ENCODE measurements at regions not wholly inside any gene's neighbourhood (a gene's known extent, or its start where the extent isn't known, plus 50 kb on each side); places are given as distances from the start of the nearest gene placed in this dataset.
"Not testable (repeated sequence)": the region's sequence is repeated elsewhere in the genome, so short reads cannot be mapped to it uniquely, and the experiment has no call there.

- H3K36me3 ChIP-seq (ENCODE audit: insufficient read depth, low read depth, low read length): no peaks in the 10 kb centered on the region
- H3K9ac ChIP-seq (ENCODE audit: low read depth, low read length): no peak overlapping the region
- H3K4me3 ChIP-seq (ENCODE audit: low read length): no peak overlapping the region
- no peaks in the 10 kb centered on the region for H3K9me3 ChIP-seq (ENCODE audit: insufficient read depth, low read depth, low read length)
- no peaks in the 10 kb centered on the region for H3K27me3 ChIP-seq (ENCODE audit: insufficient read depth, low read length)
- H3K27ac ChIP-seq (ENCODE audit: low read length): no peak overlapping the region
- peaks cover 4% of the 10 kb centered on the region; the same call in 1 of the 2 replicates for H3K4me1 ChIP-seq (ENCODE audit: insufficient read depth, low read length)
Observed at GRCh38 chr20:54995553-54995952, 520.2 kb downstream of the DOK5 start.

GRCh38 chr20:54995011-54995410, 519.6 kb downstream of the DOK5 start:
- Histone ChIP-seq H3K9me3 (ENCODE audit: insufficient read depth, low read depth, low read length) (no peaks in the 10 kb centered on the region), H3K27ac (ENCODE audit: low read length) (no peak overlapping the region), H3K36me3 (ENCODE audit: insufficient read depth, low read depth, low read length) (no peaks in the 10 kb centered on the region), H3K9ac (ENCODE audit: low read depth, low read length) (no peak overlapping the region), H3K4me1 (ENCODE audit: insufficient read depth, low read length) (peaks cover 4% of the 10 kb centered on the region; the same call in 1 of the 2 replicates), H3K4me3 (ENCODE audit: low read length) (no peak overlapping the region), H3K27me3 (ENCODE audit: insufficient read depth, low read length) (no peaks in the 10 kb centered on the region)

GRCh38 chr20:54985091-54985490, 509.7 kb downstream of the DOK5 start:
- Histone ChIP-seq H3K27me3 (ENCODE audit: insufficient read depth, low read length) (no peaks in the 10 kb centered on the region), H3K9ac (ENCODE audit: low read depth, low read length) (no peak overlapping the region), H3K4me1 (ENCODE audit: insufficient read depth, low read length) (no peaks in the 10 kb centered on the region; the same call in 1 of the 2 replicates), H3K9me3 (ENCODE audit: insufficient read depth, low read depth, low read length) (no peaks in the 10 kb centered on the region), H3K27ac (ENCODE audit: low read length) (no peak overlapping the region), H3K4me3 (ENCODE audit: low read length) (no peak overlapping the region), H3K36me3 (ENCODE audit: insufficient read depth, low read depth, low read length) (no peaks in the 10 kb centered on the region)

GRCh38 chr20:54984104-54984448, 508.7 kb downstream of the DOK5 start:
- Histone ChIP-seq H3K27ac (ENCODE audit: low read length) (no peak overlapping the region), H3K4me1 (ENCODE audit: insufficient read depth, low read length) (no peaks in the 10 kb centered on the region; the same call in 1 of the 2 replicates), H3K9ac (ENCODE audit: low read depth, low read length) (no peak overlapping the region), H3K27me3 (ENCODE audit: insufficient read depth, low read length) (no peaks in the 10 kb centered on the region), H3K36me3 (ENCODE audit: insufficient read depth, low read depth, low read length) (no peaks in the 10 kb centered on the region), H3K9me3 (ENCODE audit: insufficient read depth, low read depth, low read length) (no peaks in the 10 kb centered on the region), H3K4me3 (ENCODE audit: low read length) (no peak overlapping the region)

- not testable (repeated sequence) for H3K27ac ChIP-seq (ENCODE audit: low read length); H3K36me3 ChIP-seq (ENCODE audit: insufficient read depth, low read depth, low read length); H3K4me3 ChIP-seq (ENCODE audit: low read length); H3K27me3 ChIP-seq (ENCODE audit: insufficient read depth, low read length); H3K9me3 ChIP-seq (ENCODE audit: insufficient read depth, low read depth, low read length); H3K9ac ChIP-seq (ENCODE audit: low read depth, low read length); H3K4me1 ChIP-seq (ENCODE audit: insufficient read depth, low read length)
Observed at GRCh38 chr20:54983394-54984103, 508.2 kb downstream of the DOK5 start.

GRCh38 chr20:54981175-54981574, 505.8 kb downstream of the DOK5 start:
- no peaks in the 10 kb centered on the region for H3K9me3 ChIP-seq (ENCODE audit: insufficient read depth, low read depth, low read length)
- no peak overlapping the region for H3K4me3 ChIP-seq (ENCODE audit: low read length)
- no peak overlapping the region for H3K9ac ChIP-seq (ENCODE audit: low read depth, low read length)
- no peaks in the 10 kb centered on the region; the same call in 1 of the 2 replicates for H3K4me1 ChIP-seq (ENCODE audit: insufficient read depth, low read length)
- no peaks in the 10 kb centered on the region for H3K27me3 ChIP-seq (ENCODE audit: insufficient read depth, low read length)
- H3K27ac ChIP-seq (ENCODE audit: low read length): no peak overlapping the region
- H3K36me3 ChIP-seq (ENCODE audit: insufficient read depth, low read depth, low read length): no peaks in the 10 kb centered on the region

- H3K27me3 ChIP-seq (ENCODE audit: insufficient read depth, low read length): no peaks in the 10 kb centered on the region
- no peak overlapping the region for H3K4me3 ChIP-seq (ENCODE audit: low read length)
- H3K4me1 ChIP-seq (ENCODE audit: insufficient read depth, low read length): no peaks in the 10 kb centered on the region; the same call in 1 of the 2 replicates
- no peaks in the 10 kb centered on the region for H3K36me3 ChIP-seq (ENCODE audit: insufficient read depth, low read depth, low read length)
- H3K9me3 ChIP-seq (ENCODE audit: insufficient read depth, low read depth, low read length): no peaks in the 10 kb centered on the region
- H3K27ac ChIP-seq (ENCODE audit: low read length): no peak overlapping the region
- H3K9ac ChIP-seq (ENCODE audit: low read depth, low read length): no peak overlapping the region
Observed at GRCh38 chr20:54980103-54980960, 504.9 kb downstream of the DOK5 start.

- Histone ChIP-seq H3K27ac (ENCODE audit: low read length) (no peak overlapping the region), H3K4me1 (ENCODE audit: insufficient read depth, low read length) (no peaks in the 10 kb centered on the region), H3K4me3 (ENCODE audit: low read length) (no peak overlapping the region), H3K27me3 (ENCODE audit: insufficient read depth, low read length) (no peaks in the 10 kb centered on the region), H3K9me3 (ENCODE audit: insufficient read depth, low read depth, low read length) (no peaks in the 10 kb centered on the region), H3K9ac (ENCODE audit: low read depth, low read length) (no peak overlapping the region), H3K36me3 (ENCODE audit: insufficient read depth, low read depth, low read length) (no peaks in the 10 kb centered on the region)
Observed at GRCh38 chr20:54950304-54950703, 474.9 kb downstream of the DOK5 start.

- H3K4me1 ChIP-seq (ENCODE audit: insufficient read depth, low read length): no peaks in the 10 kb centered on the region
- no peaks in the 10 kb centered on the region for H3K9me3 ChIP-seq (ENCODE audit: insufficient read depth, low read depth, low read length)
- no peak overlapping the region for H3K4me3 ChIP-seq (ENCODE audit: low read length)
- no peaks in the 10 kb centered on the region for H3K27me3 ChIP-seq (ENCODE audit: insufficient read depth, low read length)
- H3K9ac ChIP-seq (ENCODE audit: low read depth, low read length): no peak overlapping the region
- H3K27ac ChIP-seq (ENCODE audit: low read length): no peak overlapping the region
- H3K36me3 ChIP-seq (ENCODE audit: insufficient read depth, low read depth, low read length): no peaks in the 10 kb centered on the region
Observed at GRCh38 chr20:54941666-54942065, 466.3 kb downstream of the DOK5 start.

GRCh38 chr20:54940522-54940921, 465.1 kb downstream of the DOK5 start:
- Histone ChIP-seq H3K9ac (ENCODE audit: low read depth, low read length) (no peak overlapping the region), H3K4me1 (ENCODE audit: insufficient read depth, low read length) (no peaks in the 10 kb centered on the region), H3K27me3 (ENCODE audit: insufficient read depth, low read length) (no peaks in the 10 kb centered on the region), H3K27ac (ENCODE audit: low read length) (no peak overlapping the region), H3K4me3 (ENCODE audit: low read length) (no peak overlapping the region), H3K9me3 (ENCODE audit: insufficient read depth, low read depth, low read length) (no peaks in the 10 kb centered on the region), H3K36me3 (ENCODE audit: insufficient read depth, low read depth, low read length) (no peaks in the 10 kb centered on the region)

GRCh38 chr20:54938707-54939106, 463.3 kb downstream of the DOK5 start:
- H3K4me3 ChIP-seq (ENCODE audit: low read length): no peak overlapping the region
- H3K4me1 ChIP-seq (ENCODE audit: insufficient read depth, low read length): no peaks in the 10 kb centered on the region
- no peaks in the 10 kb centered on the region for H3K36me3 ChIP-seq (ENCODE audit: insufficient read depth, low read depth, low read length)
- H3K27ac ChIP-seq (ENCODE audit: low read length): no peak overlapping the region
- no peaks in the 10 kb centered on the region for H3K9me3 ChIP-seq (ENCODE audit: insufficient read depth, low read depth, low read length)
- H3K9ac ChIP-seq (ENCODE audit: low read depth, low read length): no peak overlapping the region
- no peaks in the 10 kb centered on the region for H3K27me3 ChIP-seq (ENCODE audit: insufficient read depth, low read length)

All from iPS-20b (cell line).